Fibroblast of the aortic adventitia (primary cell): ENCODE measurements at regions not wholly inside any gene's neighbourhood (a gene's known extent, or its start where the extent isn't known, plus 50 kb on each side); places are given as distances from the start of the nearest gene placed in this dataset.

ENCODE experiments used
- DNase-seq: peaks from one replicate; pipeline ENCODE4 v3.0.0-alpha.2; 2010; ENCODE audit warnings: low read depth
- H3K4me3 ChIP-seq: 2 replicates; pipeline ENCODE4 v1.5.1; 2011; ENCODE audit warnings: low read depth, mild to moderate bottlenecking, control low read depth, low read length, moderate library complexity
- CTCF ChIP-seq: IDR thresholded peaks from 2 replicates; pipeline ENCODE4 v1.5.1; 2011; ENCODE audit warnings: mild to moderate bottlenecking, low read length, control low read depth, inconsistent platforms; ENCODE audit not compliant: insufficient read depth

GRCh38 chr16:35737076-35737475 is 2277.7 kb downstream of the TP53TG3F start:
- no peak overlapping the region for H3K4me3 ChIP-seq
- DNase-seq, result no peak
- no peak for TF ChIP-seq CTCF

GRCh38 chr16:35741546-35741945 is 2282.1 kb downstream of the TP53TG3F start:
- DNase-seq, result no peak
- no peak overlapping the region for H3K4me3 ChIP-seq
- TF ChIP-seq CTCF, result no peak

GRCh38 chr16:35743101-35743692 is 2283.8 kb downstream of the TP53TG3F start:
- no peak overlapping the region for H3K4me3 ChIP-seq
- TF ChIP-seq CTCF, result no peak
- no peak for DNase-seq

- TF ChIP-seq CTCF, result no peak
- no peak for DNase-seq
- H3K4me3 ChIP-seq, result no peak overlapping the region
Observed at GRCh38 chr16:35744084-35744483, 2284.7 kb downstream of the TP53TG3F start.

- DNase-seq, result no peak
- no peak overlapping the region for H3K4me3 ChIP-seq
- no peak for TF ChIP-seq CTCF
Observed at GRCh38 chr16:35744726-35745125, 2285.3 kb downstream of the TP53TG3F start.

GRCh38 chr16:35745191-35745590 is 2285.8 kb downstream of the TP53TG3F start:
- DNase-seq, result no peak
- TF ChIP-seq CTCF, result no peak
- H3K4me3 ChIP-seq, result no peak overlapping the region

GRCh38 chr16:35745821-35746248 is 2286.4 kb downstream of the TP53TG3F start:
- TF ChIP-seq CTCF, result no peak
- DNase-seq, result no peak

More at GRCh38 chr16:35745821-35746248, 2286.4 kb downstream of the TP53TG3F start:
- H3K4me3 ChIP-seq, result no peak overlapping the region
